NT2/D1 (cell line): ENCODE measurements at regions not wholly inside any gene's neighbourhood (a gene's known extent, or its start where the extent isn't known, plus 50 kb on each side); places are given as distances from the start of the nearest gene placed in this dataset.
"Not testable (repeated sequence)": the region's sequence is repeated elsewhere in the genome, so short reads cannot be mapped to it uniquely, and the experiment has no call there.

Experiments
- SUZ12 ChIP-seq: IDR thresholded peaks from 2 replicates; pipeline ENCODE4 v1.6.1; 2011; ENCODE audit not compliant: insufficient read length, insufficient read depth; ENCODE audit errors: extremely low read depth
- YY1 ChIP-seq: IDR thresholded peaks from 2 replicates; pipeline ENCODE4 v1.6.1; 2011; ENCODE audit not compliant: insufficient read length, insufficient read depth
- ZNF274 ChIP-seq: IDR thresholded peaks from 2 replicates; pipeline ENCODE4 v1.6.1; 2011; ENCODE audit warnings: mild to moderate bottlenecking, low read depth, low read length

DNA sequence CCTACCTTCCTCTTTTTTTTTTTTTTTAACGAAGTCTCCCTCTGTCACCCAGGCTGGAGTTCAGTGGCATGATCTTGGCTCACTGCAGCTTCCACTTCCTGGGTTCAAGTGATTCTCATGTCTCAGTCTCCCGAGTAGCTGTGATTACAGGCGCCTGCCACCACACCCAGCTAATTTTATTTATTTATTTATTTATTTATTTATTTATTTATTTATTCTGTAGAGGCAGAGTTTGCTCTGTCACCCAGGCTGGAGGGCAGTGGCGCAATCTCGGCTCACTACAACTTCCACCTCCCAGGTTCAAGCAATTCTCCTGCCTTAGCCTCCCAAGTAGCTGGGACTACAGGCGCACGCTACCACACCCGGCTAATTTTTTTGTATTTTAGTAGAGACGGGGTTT is 66.0 kb upstream of the ELN start:
- not testable (repeated sequence) for TF ChIP-seq YY1, ZNF274, SUZ12
